GM21619 (cell line): ENCODE measurements at regions not wholly inside any gene's neighbourhood (a gene's known extent, or its start where the extent isn't known, plus 50 kb on each side); places are given as distances from the start of the nearest gene placed in this dataset.
"Not testable (repeated sequence)": the region's sequence is repeated elsewhere in the genome, so short reads cannot be mapped to it uniquely, and the experiment has no call there.

ENCODE experiments used
- ATAC-seq: cut with Tn5 transposase; IDR thresholded peaks from one replicate; pipeline ENCODE4 v1.9.1; 2021; ENCODE audit not compliant: unreplicated experiment

DNA sequence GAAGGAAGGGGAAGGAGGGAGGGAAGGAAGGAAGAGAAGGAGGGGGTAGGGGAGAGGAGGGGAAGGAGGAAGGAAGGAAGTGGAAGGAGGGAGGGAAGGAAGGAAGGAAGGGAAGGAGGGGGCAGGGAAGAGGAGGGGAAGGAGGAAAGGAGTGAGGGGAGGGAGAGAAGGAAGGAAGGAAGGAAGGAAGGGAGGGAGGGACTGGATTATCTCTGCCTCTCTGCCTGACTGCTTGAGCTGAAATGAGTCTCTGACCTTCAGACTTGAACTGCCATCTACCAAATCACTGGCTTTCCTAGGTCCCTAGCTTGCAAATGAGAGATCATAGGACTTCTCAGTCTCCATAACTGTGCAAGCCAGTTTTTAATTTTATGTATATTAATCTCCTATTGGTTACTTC, 436.8 kb downstream of the PREX1 start:
- ATAC-seq: no peak

DNA sequence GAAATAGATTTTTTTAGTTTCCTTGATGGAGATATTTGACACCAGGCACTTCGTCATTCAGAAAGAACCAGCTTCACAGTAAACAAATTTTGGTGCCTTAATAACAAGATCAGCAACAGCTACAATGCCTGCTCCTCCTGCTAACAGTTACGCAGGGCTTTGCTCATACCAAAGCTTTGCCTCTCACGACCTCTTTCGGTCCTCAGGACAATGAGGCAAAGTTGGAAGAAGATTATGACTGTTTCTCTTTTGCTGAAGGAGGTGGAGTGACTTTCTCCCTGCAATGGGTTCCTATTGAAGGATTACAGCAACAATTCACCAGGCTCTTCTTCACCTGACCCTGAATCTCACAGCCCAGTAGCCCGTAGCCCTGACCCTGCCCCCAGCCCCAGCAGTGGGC, 440.1 kb downstream of the PREX1 start:
- no peak for ATAC-seq

DNA sequence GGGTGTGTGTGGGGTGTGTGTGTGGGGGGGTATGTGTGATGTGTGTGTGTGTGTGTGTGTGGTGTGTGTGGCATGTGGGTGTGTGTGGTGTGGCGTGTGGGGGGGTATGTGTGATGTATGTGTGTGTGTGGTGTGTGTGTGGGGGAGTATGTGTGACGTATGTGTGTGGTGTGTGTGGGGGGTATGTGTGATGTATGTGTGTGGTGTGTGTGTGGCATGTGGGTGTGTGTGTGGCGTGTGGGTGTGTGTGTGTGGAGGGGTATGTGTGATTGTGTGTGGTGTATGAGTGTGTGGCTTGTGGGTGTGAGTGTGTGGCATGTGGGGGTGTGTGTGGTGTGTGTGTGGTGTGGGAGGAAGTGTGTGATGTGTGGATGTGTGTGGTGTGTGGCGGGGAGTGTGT, 442.3 kb downstream of the PREX1 start:
- no peak for ATAC-seq

DNA sequence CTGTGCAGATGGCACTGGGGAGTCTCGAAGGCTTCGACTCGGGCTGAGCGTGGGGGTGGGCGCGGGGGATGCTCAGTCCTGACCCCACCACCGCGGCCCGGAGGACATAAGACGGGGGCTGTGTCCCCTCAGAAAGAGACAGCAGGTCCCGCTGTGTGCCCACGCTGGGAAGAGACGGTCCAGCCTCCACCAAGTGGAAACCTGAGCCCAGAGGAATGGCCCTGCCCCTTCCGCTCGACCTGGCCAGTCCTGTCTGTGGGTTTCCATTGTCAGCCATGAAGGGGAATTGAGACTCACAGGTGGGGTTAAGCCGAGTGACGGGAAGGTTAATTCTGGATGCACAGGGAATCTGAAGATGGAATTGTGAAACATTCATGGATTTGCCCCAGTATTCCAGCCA, 442.7 kb downstream of the PREX1 start:
- ATAC-seq: no peak

DNA sequence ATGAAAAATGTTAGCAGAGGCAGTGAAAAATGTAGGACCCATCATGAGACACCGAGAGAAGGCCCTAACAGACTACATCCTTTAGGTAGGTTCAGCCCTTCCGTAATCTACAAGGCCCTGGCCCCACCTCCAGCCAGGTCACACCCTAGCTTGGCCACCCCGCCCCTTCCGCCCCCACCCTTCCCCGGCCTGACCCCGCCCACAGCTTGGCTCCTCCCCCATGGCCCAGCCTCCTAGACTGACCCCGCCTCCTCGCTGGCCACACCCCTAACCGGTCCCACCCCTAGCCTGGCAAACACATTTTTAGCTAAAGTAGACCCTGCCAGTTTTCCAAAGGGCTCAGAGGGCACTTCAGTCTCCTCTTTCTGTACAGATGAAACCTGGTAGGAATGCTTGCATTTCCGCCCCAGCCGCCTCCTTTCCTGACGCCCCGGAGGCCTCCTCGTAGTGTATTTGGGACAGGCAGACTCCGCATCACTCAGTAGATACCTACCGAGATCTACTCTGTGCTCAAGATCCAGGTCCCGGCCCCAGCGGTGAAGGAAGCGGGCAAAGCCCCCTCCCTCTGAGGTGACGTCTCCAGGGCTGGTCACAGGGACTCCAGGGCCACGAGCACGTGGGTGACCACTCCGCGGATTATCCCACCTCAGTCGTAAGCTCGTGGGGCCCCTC, 443.5 kb downstream of the PREX1 start:
- ATAC-seq: no peak

DNA sequence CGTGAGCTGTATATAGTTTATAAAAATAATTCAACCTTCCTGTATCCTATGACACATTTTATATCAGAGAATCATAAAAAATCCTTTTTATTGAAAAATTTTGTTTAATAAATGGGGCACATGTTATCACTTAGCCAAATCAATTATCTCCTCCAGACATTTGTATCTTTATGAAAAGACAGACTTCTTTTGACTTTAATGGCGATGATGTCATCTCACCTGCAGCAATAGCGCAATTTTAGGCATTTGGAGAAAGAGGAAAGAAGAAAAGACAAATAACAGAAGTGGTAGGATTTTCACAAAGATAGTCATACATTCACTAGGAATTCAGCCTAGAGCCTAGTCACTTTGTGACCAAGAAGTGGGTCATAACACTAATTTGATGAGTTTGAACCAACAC, 444.5 kb downstream of the PREX1 start:
- ATAC-seq: no peak

DNA sequence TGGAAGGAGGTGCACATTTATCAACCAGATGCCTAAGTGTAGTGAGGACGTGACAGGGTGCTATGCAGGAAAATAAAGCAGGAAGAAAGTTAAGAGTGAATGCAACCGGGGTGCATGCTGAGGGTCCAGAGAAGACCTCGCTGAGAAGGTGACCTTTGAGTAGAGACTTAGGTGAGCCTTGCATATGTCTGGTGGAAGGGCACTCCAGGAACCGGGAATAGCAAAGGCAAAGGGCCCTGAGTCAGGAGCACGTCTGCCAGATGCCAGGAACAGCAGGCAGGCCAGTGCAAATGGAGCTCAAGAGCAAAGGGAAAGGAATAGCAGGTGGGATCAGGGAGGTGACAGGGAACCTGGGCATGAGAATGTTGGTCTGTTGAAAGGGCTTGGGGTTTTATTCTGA, 445.5 kb downstream of the PREX1 start:
- no peak for ATAC-seq

DNA sequence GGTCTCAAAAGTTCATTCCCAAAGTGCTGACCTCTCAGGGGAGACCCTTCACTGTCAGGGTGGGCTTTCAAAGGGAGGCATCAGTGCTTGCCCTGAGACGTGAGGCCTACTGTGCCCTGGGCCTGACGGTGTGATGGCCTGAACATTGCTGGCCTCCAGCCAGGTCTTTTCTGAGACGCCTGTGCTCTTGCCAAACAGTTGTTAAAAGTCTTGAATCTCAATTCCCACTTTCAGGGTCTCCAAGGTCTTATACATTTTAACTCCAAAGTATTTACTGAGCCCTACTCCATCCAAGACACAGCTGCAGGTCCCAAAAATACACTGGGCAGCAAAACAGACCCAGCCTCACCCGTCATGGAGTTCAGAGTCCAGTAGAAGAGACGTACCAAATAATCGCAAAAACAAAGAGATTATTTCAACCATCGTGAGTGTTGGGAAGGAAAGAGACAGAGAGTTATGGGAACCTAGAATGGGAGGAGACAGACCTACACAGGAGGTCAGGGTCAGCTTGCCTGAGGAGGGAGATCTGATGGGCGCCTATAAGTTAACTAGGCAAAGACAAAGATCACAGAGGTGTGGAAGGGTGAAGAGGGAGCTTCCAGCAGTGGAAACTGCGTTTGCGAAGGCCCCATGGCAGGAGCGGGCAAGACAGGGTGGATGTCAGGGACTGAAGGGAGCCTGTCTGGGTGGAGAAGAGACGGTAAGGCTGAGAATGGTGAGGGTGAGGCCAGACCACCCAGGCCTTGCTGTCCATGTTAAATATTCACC, 446.3 kb downstream of the PREX1 start:
- no peak for ATAC-seq

DNA sequence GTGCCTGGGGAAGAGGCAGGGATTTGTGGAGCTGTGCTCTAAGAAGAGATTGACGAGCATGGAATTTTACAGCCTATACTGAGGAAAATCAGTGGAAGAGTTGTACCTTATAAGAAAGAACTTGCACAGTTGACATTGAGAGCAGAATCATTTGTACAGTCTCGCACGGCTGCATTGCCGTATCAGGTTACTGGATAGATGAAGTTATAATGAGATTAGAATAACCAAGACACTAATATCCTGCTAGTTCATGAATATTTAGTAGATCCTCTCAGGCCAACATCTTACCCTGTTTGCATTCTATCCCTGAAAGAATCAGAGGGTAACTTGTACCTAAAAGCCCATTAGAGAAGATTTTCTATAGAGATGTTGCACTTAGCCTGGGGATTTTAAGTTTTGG, 447.1 kb downstream of the PREX1 start:
- ATAC-seq: no peak

DNA sequence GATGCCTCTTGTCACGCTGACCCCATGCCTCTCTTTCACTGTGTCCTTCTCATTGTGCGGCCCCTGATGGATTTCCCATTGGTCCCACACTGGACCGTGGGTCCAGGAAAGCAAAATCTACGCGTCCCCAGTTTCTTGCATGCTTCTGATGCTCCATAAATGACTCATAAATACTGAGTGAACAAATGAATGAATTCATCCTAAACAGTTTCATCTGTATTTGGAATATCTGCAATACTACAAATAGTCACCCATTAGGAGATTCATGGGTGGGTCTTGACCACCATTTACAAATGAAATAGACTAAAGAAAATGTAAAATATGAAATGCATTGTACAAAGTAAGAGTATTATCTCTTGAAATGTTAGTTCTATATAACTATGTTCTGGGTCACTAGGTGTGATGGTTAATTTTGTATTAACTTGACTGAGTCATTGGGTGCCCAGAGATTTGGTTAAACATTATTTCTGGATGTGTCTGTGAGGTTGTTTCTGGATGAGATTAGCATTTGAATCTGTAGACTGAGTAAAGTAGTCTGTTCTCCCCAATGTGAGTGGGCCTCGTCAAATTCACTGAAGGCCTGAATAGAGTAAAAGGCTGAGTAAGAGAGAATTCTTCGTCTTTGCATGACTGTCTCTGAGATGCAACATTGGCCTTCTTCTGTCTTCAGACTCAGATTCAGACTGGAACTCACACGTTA, 448.7 kb downstream of the PREX1 start:
- ATAC-seq: no peak

DNA sequence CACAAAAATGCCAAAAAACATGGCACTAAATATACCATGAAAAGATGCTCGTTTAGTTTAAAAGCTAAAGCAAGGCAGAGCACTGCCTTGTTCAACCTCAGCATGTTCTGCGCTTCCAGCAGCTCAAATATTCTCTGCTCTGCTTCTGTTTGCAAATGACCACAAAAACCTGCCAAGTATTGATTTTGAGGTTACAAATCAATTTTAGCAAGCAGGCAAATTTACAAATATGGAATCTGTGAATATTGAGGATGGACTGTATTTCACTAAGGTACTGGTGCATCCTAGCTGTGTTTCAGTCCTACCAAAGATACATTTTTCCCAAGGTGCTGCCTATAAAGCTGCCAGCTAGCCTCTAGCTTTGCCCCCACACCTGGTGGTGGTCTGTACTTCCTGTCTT, 449.9 kb downstream of the PREX1 start:
- ATAC-seq: no peak

DNA sequence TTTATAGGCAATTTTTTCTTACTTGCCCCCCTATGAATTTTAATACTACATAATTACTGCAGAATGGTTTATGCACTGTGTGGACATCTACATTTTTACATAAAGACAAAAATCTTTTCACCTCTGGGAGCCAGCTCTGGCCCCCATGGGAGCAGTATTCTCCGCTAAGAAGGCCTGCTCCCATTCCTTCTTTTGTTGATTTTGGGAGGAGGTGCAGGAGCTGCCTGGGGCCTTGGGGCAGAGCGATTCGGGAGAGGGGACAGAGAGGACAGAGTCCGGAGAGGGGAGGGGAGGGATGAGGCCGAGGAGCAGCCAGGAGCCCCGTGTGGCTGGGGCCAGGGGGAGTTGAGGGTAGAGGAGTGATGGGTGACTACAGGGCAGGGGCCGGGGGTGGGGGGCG, 452.0 kb downstream of the PREX1 start:
- no peak for ATAC-seq

DNA sequence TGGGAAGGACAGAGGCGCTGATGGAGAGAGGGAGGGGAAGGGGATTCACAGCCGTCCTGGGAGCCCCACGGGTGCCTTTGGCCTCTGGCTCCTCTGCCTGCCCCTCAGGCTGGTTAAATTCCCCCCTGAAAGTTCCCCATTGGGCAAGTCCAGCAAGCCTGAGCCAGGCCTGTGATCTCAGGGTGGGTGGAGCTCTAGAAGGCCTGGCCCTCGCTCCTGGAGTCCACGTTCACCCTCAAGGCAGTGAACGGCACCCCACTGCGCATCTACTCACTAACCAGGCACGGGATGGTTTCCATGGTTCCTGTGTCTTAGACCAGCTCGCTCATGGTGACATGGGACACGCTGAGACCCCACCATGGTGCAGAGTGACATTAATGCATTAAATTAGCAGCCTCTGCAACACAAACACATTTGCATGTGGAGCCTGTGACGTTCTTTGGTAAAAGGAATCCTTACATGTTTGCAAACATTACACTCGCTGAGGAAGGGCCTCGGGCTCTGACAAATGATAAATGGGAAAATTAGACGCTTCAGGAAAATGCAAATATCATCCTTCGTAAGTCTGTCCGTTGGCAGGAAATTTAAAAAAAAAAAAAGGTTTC, 452.7 kb downstream of the PREX1 start:
- no peak for ATAC-seq

DNA sequence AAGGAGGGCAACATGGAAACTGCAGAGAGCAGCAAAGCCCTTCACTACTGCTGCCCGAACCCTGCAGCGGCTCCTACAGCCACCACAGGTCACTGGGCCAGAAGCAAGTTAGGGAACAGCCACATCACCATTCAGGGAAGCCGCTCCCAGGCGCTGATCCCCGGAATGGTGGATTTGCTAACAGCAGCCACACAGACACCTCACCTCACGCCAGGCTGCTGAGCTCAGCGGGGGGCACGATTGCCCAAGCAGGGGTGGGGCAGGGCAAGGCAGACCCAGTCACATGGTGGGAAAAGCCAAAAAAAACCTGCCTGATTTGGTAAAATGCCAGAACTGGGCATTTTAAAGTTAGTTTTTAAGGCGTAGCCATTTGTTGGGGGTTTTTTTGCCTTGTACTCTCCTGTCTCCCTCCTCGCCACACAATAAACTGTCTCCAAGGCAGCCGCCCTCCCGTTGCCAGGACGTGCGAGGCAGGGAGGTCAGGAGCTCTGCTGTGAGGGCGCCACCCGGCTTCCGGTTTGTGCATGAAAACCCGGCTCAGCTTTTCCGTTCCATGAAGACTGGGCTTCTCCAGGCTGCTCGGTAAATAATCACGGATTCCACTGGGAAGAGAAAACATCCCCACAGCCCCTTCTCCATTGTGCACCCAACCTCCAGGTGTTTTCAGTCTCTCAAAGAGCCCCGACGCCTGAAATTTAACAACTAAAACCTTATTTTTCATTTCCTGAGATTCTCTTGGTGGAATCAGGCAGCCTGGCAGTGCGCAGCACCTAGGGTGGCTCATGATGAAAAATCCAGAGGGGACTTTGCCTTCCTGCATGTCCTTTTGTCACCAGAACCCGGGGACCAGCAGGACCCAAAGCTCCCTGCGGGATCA, 453.5 kb downstream of the PREX1 start:
- ATAC-seq: not testable (repeated sequence)

DNA sequence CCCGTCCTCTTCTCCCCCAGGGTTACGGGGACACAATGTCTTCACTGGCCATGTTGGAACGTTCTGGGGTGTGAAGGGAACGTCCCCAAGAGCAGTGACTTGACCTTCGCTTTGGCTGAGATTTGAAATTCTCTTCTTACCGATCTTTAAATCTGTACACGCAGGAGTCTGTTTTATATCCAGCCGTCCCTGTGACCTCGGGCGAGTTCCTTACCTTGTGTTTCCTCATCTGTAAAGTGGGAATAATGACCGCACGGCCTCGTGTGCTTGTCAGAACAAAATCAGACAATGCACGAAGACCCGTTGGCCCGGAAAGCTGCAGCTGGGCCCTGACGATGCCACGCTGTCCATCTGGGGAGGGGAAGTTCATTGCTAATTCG, 454.3 kb downstream of the PREX1 start:
- ATAC-seq: no peak

DNA sequence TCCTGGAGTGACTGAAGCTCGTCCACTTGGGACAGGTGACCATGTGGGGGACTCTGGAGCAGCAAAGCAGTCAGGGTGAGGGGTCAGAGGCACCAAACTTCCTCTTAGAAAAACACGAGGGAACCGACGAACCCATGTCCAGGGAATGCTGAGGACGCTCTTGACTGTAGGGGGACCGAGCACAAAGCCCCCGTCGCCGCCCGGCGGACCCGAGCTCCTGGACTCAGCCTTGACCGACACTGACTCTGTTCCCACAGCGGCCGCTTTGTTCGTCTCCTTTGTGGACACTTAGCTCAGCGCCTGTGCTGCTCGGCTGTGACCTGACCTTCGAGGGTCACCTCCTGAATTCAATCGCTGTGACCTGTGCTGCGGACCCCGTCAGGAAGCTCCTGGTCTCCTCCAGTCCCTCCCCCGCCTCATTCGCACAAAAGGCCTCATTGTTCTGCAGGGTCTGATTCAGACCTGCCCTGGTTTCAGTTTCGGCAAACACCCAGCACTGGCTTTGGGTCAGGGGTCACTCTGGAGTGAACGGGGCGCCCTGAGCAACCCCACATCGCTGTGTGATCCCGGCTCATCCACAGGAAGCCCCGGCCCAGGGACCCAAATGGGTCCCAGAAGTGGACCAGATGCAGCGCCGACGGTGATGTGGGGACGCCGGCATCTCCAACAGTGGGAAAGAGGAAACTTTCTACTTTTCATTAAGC, 454.8 kb downstream of the PREX1 start:
- ATAC-seq: not testable (repeated sequence)

DNA sequence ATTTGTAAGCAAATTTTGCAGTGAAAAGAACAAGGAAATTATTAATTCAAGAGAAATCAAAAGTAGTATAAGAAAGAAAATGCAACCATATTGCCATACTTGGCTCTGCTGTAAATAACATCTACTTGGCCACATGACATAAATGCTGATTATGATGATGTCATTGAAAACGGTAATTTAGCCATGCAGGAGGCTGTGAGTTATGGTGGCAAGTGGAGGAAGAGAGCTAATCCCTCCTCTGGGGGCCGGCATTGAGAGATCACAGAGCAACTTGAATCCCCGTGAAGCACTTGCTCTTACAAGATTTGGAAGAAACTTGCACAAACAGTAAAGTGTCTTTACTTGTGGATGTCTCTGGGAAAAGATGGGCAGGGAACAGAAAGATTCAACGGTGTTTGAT, 456.6 kb downstream of the PREX1 start:
- no peak for ATAC-seq

DNA sequence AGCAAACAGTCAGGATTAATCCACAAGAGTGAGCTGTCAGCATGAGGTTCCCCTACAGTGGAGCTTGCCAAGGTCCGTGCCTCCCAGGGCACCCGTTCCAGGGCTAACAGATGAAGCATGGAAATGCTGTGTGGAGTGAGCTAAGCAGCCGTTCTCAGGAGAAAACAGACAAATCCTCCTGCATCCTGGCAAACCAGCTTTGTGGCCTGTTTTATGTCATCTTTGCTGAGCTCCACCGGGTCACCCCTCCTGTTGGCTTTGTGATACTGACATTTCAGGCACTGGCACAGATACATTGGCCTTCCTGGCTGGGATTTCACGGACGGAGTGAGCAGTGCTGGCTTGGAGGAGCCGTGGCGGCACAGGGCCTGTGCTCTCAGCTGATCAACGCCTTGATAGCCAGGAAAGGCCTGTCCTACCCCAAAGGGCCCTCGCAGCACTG, 459.2 kb downstream of the PREX1 start:
- ATAC-seq: not testable (repeated sequence)

DNA sequence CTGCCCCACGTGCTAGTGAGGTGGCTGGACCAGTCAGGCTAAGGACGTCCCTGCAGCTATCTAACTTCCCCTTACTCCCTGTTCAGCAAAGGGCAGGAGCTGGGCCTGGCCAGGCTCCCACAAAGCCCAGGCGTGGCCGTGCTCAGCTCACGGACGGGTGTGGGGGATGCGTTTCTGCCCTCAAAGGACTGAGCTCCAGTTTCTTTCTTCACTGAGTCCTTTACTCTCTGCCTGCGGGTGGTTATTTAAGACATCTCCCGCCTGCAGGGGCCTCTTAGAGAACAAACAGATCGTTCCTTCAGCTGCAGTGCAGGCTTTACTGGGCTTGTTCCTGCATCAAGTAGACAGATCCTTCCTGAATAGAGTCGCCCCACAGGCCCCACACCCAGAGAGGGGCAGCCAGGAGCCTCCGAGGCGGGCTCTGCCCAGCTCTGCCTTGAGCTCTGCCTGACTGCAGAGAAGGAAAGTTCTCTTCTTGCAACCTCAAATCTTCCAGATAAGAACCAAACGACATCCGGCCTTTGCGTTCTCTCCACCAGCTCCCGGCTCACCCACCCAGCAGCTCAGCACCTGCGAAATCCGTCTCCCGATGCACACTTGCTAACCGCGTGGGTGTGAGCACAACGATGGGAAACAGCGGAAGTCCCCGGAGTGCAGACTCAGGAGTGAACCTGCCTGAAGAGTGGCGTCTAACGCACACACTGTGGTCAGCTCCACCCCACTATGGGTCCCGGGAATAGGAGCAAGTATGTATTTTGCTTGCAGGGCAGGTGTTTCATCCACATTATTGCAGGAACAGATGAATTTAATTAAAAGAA, 460.0 kb downstream of the PREX1 start:
- ATAC-seq: not testable (repeated sequence)
